ENCODE measurements at regions not wholly inside any gene's neighbourhood (a gene's known extent, or its start where the extent isn't known, plus 50 kb on each side); places are given as distances from the start of the nearest gene placed in this dataset.

GRCh38 chr3:164278550-164278949 is 799.7 kb downstream of the SI start:
- no peak for TF ChIP-seq EZH2 (IDR thresholded peaks at IDR 0.05; ENCODE audit: borderline replicate concordance, low read depth, low read length, severe bottlenecking)
- no peak for TF ChIP-seq CTCF (IDR thresholded peaks at IDR 0.05; ENCODE audit: extremely low read depth in 1 of 2, insufficient read depth in 1 of 2, low read depth in 1 of 2, low read length in 2 of 2)
- no peak for TF ChIP-seq FOS (IDR thresholded peaks at IDR 0.05; ENCODE audit: borderline replicate concordance, insufficient read depth, low read length)
- TF ChIP-seq POLR2A (IDR thresholded peaks at IDR 0.05; ENCODE audit: low read depth, low read length) = no peak
- TF ChIP-seq POLR2AphosphoS5 (IDR thresholded peaks at IDR 0.05; ENCODE audit: insufficient read depth, low read depth, low read length) = no peak
- TF ChIP-seq JUN (IDR thresholded peaks at IDR 0.05; ENCODE audit: borderline replicate concordance, insufficient read depth, insufficient read length, low read depth) = no peak
- no peak for TF ChIP-seq MAX (IDR thresholded peaks at IDR 0.05; ENCODE audit: insufficient read depth, insufficient read length)
- no peak for TF ChIP-seq GATA2 (IDR thresholded peaks at IDR 0.05; ENCODE audit: insufficient read depth, insufficient read length, low read depth, low read length)

Data from endothelial cell of umbilical vein (primary cell).